ENCODE measurements at regions not wholly inside any gene's neighbourhood (a gene's known extent, or its start where the extent isn't known, plus 50 kb on each side); places are given as distances from the start of the nearest gene placed in this dataset.

DNA sequence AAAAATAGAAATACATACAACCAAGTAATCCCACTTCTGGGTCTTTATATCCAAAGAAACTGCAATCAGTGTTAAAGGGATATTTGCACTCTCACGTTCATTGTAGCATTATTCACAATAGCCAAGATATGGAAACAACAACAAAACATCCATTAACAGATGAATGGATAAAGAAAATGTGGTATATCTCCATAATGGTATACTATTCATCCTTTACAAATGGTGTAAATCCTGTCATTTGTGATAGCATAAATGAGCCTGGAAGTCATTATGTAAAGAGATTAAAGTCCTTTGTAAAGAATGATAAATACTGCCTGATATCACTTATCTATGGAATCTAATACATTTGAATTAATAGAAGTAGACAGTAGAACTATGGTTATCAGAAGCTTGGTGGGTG lies 327.7 kb downstream of the UTRN start:
- Histone ChIP-seq H3K4me1 (ENCODE audit: insufficient read depth, low read length) (peaks cover 16% of the 10 kb centered on the region), H3T11ph (ENCODE audit: low read length) (no peak overlapping the region), H2BK12ac (ENCODE audit: insufficient read length, low read depth, low read length) (no peak overlapping the region), H3K4me2 (ENCODE audit: insufficient read depth, insufficient read length, low read length) (no peak overlapping the region), H3K18ac (ENCODE audit: insufficient read length, low read depth, low read length) (no peak overlapping the region), H4K91ac (ENCODE audit: insufficient read length, low read depth, low read length) (no peak overlapping the region), H3K79me2 (ENCODE audit: insufficient read depth, low read length) (no peaks in the 10 kb centered on the region), H3K23ac (ENCODE audit: insufficient read length, low read depth, low read length) (no peak overlapping the region), H3K27ac (ENCODE audit: insufficient read length, low read depth, low read length) (no peak overlapping the region), H3K9ac (ENCODE audit: extremely low read depth, insufficient read length, low read length) (no peak overlapping the region), H4K5ac (ENCODE audit: insufficient read length, low read depth, low read length) (no peak overlapping the region), H2BK15ac (ENCODE audit: low read depth, low read length) (no peak overlapping the region), H2BK120ac (ENCODE audit: low read depth, low read length, poor library complexity, severe bottlenecking) (no peak overlapping the region), H3K27me3 (ENCODE audit: insufficient read depth, low read length) (no peaks in the 10 kb centered on the region), H4K8ac (replicated peaks; ENCODE audit: insufficient read length, low read depth, low read length) (no peak overlapping the region), H3K23me2 (ENCODE audit: insufficient read length, low read depth, low read length, poor library complexity, severe bottlenecking) (no peaks in the 10 kb centered on the region), H3K56ac (ENCODE audit: insufficient read length, low read depth, low read length) (no peak overlapping the region), H4K20me1 (ENCODE audit: control insufficient read depth, insufficient read depth, insufficient read length) (no peaks in the 10 kb centered on the region), H3K4ac (ENCODE audit: low read depth, low read length) (no peak overlapping the region), H2BK20ac (ENCODE audit: low read depth, low read length, poor library complexity, severe bottlenecking) (no peak overlapping the region), H3K14ac (ENCODE audit: insufficient read depth, low read length) (no peak overlapping the region), H3K79me1 (ENCODE audit: insufficient read depth, low read depth, low read length, poor library complexity, severe bottlenecking) (no peaks in the 10 kb centered on the region), H2BK5ac (ENCODE audit: insufficient read length, low read length) (no peak overlapping the region), H2AK5ac (ENCODE audit: insufficient read length, low read length) (no peak overlapping the region), H3K9me3 (ENCODE audit: control insufficient read depth, low read depth, low read length) (no peaks in the 10 kb centered on the region), H2AFZ (ENCODE audit: low read length) (no peak overlapping the region)
- H3K36me3 Mint-ChIP-seq (ENCODE audit: insufficient read depth in 1 of 3, low read depth in 3 of 3) = peaks cover 3 to 22% (median 13%) of the 10 kb centered on the region in 3 experiments; a peak in 6 of 7 replicates
- TF ChIP-seq, protein P1, sequence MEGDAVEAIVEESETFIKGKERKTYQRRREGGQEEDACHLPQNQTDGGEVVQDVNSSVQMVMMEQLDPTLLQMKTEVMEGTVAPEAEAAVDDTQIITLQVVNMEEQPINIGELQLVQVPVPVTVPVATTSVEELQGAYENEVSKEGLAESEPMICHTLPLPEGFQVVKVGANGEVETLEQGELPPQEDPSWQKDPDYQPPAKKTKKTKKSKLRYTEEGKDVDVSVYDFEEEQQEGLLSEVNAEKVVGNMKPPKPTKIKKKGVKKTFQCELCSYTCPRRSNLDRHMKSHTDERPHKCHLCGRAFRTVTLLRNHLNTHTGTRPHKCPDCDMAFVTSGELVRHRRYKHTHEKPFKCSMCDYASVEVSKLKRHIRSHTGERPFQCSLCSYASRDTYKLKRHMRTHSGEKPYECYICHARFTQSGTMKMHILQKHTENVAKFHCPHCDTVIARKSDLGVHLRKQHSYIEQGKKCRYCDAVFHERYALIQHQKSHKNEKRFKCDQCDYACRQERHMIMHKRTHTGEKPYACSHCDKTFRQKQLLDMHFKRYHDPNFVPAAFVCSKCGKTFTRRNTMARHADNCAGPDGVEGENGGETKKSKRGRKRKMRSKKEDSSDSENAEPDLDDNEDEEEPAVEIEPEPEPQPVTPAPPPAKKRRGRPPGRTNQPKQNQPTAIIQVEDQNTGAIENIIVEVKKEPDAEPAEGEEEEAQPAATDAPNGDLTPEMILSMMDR (conservative IDR thresholded peaks at IDR 0.05) = no peak
- H3K27ac Mint-ChIP-seq = peak overlapping the region; percentile 24 to 89 (median 71); a peak in 6 of 7 replicates
- no peak overlapping the region for H3K4me3 Mint-ChIP-seq
- DNase-seq = no peak
- no peaks in the 10 kb centered on the region for H3K27me3 Mint-ChIP-seq (ENCODE audit: low read depth)
- H3K4me1 Mint-ChIP-seq = peaks cover 82 to 86% of the 10 kb centered on the region in 2 experiments
- WGBS (ENCODE audit: extremely low coverage, insufficient read length, low lambda C conversion rate) = no CpG with 5 or more reads among the region's 1 CpG
- H3K9me3 Mint-ChIP-seq = no peaks in the 10 kb centered on the region; a peak in 1 of 5 replicates

Measured in H9 (cell line).